Right lobe of liver (tissue), 4 donors: ENCODE measurements at regions not wholly inside any gene's neighbourhood (a gene's known extent, or its start where the extent isn't known, plus 50 kb on each side); places are given as distances from the start of the nearest gene placed in this dataset.
"Not testable (repeated sequence)": the region's sequence is repeated elsewhere in the genome, so short reads cannot be mapped to it uniquely, and the experiment has no call there.

Experiments used
- CTCF ChIP-seq, 4 donors: fragments of 200-600 bp in 3 of 4; fragments of 450-650 bp in 1 of 4; IDR thresholded peaks; one replicate each; pipeline versions ENCODE4 v1.5.1 to v1.8.0; 2016 to 2022; ENCODE audit warnings: antibody characterized with exemption in 4 of 4, mild to moderate bottlenecking in 2 of 4
- POLR2A ChIP-seq: fragments of 450-650 bp; IDR thresholded peaks from one replicate; pipeline ENCODE4 v1.6.1; 2017; ENCODE audit warnings: antibody characterized with exemption, mild to moderate bottlenecking
- donor health status: DM: no; HTN: no; CAD: no.
- donor health status: DM: no; HTN: no; CAD: no.
- donor health status: DM: no; HTN: yes; CAD: no.

- not testable (repeated sequence) for TF ChIP-seq CTCF (IDR thresholded peaks at IDR 0.05); POLR2A
These were observed 71.6 kb upstream of the CARMIL1 start for GRCh38 chr6:25207453-25208155.
